Lower leg skin (tissue), 3 donors: ENCODE measurements at regions not wholly inside any gene's neighbourhood (a gene's known extent, or its start where the extent isn't known, plus 50 kb on each side); places are given as distances from the start of the nearest gene placed in this dataset.

Source experiments
- CTCF ChIP-seq, 3 donors: fragments of 450-650 bp; IDR thresholded peaks; one replicate each; pipeline ENCODE4 v1.5.1; 2016; ENCODE audit warnings: antibody characterized with exemption in 3 of 3, mild to moderate bottlenecking in 3 of 3, moderate library complexity in 2 of 3
- POLR2A ChIP-seq, 2 donors: fragments of 450-650 bp; IDR thresholded peaks; one replicate each; pipeline ENCODE4 v1.6.1; 2016 to 2017; ENCODE audit warnings: antibody characterized with exemption in 2 of 2, mild to moderate bottlenecking in 1 of 2, moderate library complexity in 1 of 2

- TF ChIP-seq CTCF (IDR thresholded peaks at IDR 0.05): no peak
- TF ChIP-seq POLR2A (IDR thresholded peaks at IDR 0.05): no peak
These were observed 626.1 kb upstream of the SLITRK6 start for GRCh38 chr13:86425170-86425815.
